ENCODE measurements at regions not wholly inside any gene's neighbourhood (a gene's known extent, or its start where the extent isn't known, plus 50 kb on each side); places are given as distances from the start of the nearest gene placed in this dataset.

- DNase-seq (ENCODE audit: low spot score), result no peak
These were observed 207.1 kb downstream of the UACA start for GRCh38 chr15:70556151-70556741.

GRCh38 chr15:70555713-70556112 is 207.6 kb downstream of the UACA start:
- no peak for DNase-seq (ENCODE audit: low spot score)

GRCh38 chr15:70547846-70548487 is 215.4 kb downstream of the UACA start:
- no peak for DNase-seq (ENCODE audit: low spot score)

- no peak for DNase-seq (ENCODE audit: low spot score)
These were observed 217.8 kb downstream of the UACA start for GRCh38 chr15:70545526-70545925.

- no peak for DNase-seq (ENCODE audit: low spot score)
These were observed 221.8 kb downstream of the UACA start for GRCh38 chr15:70541511-70541910.

- DNase-seq (ENCODE audit: low spot score), result no peak
These were observed 223.3 kb downstream of the UACA start for GRCh38 chr15:70539912-70540530.

- no peak for DNase-seq (ENCODE audit: low spot score)
These were observed 223.9 kb downstream of the UACA start for GRCh38 chr15:70539409-70539808.

GRCh38 chr15:70538278-70538677 is 225.1 kb downstream of the UACA start:
- no peak for DNase-seq (ENCODE audit: low spot score)

- no peak for DNase-seq (ENCODE audit: low spot score)
These were observed 227.4 kb downstream of the UACA start for GRCh38 chr15:70535955-70536338.

- no peak for DNase-seq (ENCODE audit: low spot score)
These were observed 228.0 kb downstream of the UACA start for GRCh38 chr15:70535071-70535954.

- DNase-seq (ENCODE audit: low spot score), result no peak
These were observed 229.2 kb downstream of the UACA start for GRCh38 chr15:70533931-70534742.

- no peak for DNase-seq (ENCODE audit: low spot score)
These were observed 230.7 kb downstream of the UACA start for GRCh38 chr15:70532531-70533186.

GRCh38 chr15:70531576-70531975 is 231.8 kb downstream of the UACA start:
- DNase-seq (ENCODE audit: low spot score), result no peak

GRCh38 chr15:70530906-70531305 is 232.5 kb downstream of the UACA start:
- DNase-seq (ENCODE audit: low spot score), result no peak

GRCh38 chr15:70530503-70530902 is 232.9 kb downstream of the UACA start:
- no peak for DNase-seq (ENCODE audit: low spot score)

- DNase-seq (ENCODE audit: low spot score), result no peak
These were observed 233.3 kb downstream of the UACA start for GRCh38 chr15:70530017-70530499.

GRCh38 chr15:70528816-70529215 is 234.5 kb downstream of the UACA start:
- no peak for DNase-seq (ENCODE audit: low spot score)

GRCh38 chr15:70528270-70528706 is 235.1 kb downstream of the UACA start:
- no peak for DNase-seq (ENCODE audit: low spot score)

- DNase-seq (ENCODE audit: low spot score), result no peak
These were observed 236.4 kb downstream of the UACA start for GRCh38 chr15:70526974-70527325.

GRCh38 chr15:70526221-70526973 is 237.0 kb downstream of the UACA start:
- DNase-seq (ENCODE audit: low spot score), result no peak
